HG02884 (cell line): ENCODE measurements at regions not wholly inside any gene's neighbourhood (a gene's known extent, or its start where the extent isn't known, plus 50 kb on each side); places are given as distances from the start of the nearest gene placed in this dataset.
A peak's percentile ranks its signal among the peaks of the same experiment; 100 is the strongest.
"Not testable (repeated sequence)": the region's sequence is repeated elsewhere in the genome, so short reads cannot be mapped to it uniquely, and the experiment has no call there.

Source experiments
- ATAC-seq: cut with Tn5 transposase; IDR thresholded peaks from one replicate; pipeline ENCODE4 v1.9.1; 2021; ENCODE audit warnings: mild to moderate bottlenecking, moderate library complexity; ENCODE audit not compliant: unreplicated experiment

DNA sequence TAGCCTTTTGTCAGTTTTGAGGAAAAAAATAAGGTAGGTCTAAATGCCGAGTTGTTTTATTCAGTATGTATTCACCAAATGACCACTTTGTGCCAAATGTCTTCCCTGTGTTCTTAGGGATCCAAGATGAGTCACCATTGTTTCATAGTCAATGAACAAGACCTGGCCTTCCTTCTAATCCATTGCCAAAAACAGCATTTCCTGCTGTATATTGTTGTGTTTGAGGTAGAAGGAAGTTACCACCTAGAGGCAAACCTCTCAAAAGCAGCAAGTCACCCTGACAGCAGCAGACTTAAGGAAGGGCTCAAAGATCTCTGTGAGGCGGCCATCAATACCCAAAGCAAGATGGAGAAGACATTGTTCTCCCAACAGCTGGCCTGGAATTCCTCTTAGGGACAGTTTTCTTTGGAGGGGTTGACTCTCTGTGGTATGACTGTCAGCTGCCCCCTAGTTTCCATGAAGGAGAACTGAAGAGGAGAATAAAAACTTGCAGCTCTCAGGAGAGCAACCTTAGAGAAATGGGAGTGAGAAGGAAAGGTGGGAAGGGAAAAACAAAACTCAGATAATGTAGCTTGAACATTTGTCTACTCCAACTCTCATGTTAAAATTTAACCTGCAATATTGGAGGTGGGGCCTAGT is 328.3 kb downstream of the LRATD1 start:
- no peak for ATAC-seq

DNA sequence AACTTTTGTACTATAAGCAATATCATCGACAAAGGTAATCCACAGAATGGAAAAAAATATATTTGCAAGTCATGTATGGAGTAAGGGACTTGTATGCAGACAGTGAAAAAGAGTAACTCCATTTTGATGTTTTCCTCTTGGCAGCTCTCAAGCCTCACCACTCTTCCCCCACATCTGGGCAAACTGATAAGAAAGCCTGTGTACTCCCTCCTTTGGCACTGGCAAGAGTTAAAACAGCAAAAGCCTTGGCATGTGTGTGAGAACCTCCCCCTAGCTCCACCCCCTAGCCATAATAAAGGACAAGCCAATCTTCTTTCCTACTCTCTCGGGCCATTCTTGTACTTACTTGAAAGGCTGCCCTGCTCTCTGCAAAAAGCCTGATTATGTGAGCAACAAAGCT is 335.2 kb downstream of the LRATD1 start:
- no peak for ATAC-seq

DNA sequence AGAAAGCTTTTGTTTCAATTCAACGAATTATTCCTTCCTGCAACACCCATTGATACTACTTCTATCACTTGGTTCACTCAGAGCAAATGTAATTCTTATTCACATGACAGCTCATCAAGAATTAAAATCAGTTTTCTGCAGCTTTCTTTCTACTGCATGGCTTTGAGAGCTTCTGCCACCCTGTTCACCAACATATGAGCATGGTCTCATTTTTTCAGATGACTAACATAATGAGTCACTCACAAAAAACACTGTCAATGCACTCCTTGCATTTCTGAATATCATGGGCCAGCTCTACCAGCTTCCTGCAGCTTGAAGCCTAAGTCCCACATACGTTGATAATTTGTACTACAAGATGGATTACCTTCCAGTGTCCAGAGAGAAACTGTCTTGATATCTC is 342.9 kb downstream of the LRATD1 start:
- no peak for ATAC-seq

DNA sequence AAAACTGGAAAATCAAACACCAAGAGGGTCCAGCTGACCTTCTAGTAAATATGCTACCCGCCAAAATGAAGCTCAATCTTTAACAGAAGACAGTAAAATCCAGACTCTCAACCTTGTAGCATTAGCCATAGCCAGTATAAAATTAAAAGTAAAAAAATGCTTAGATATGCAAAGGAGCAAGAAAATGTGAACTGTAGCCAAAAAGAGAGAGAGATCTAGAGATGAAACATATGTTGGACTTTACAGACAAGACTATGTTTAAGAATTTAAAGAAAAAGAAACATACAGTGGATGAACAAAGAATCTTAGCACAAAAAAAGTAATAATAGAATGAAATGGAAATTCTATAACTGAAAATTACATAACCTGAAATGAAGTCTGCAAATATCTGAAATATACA is 344.5 kb downstream of the LRATD1 start:
- ATAC-seq, result no peak

DNA sequence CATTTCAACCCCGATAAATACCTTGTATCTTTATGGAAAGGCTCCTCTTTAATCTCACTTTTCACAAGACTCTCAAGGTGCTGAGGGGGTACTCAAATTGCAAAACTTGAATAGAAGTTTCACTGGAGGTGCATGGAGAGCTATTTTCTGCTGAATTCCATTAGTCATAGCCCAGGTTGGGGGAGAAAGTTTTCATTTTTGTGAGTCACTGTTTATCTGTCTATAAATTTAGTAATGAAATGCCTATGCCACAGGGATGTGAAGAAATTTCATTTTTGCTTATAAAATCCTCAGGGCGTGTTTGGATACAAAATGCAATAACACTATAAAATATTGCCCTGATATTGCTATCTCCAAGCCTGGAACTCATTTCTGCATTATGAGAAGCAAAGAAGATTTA is 346.3 kb downstream of the LRATD1 start:
- no peak for ATAC-seq

DNA sequence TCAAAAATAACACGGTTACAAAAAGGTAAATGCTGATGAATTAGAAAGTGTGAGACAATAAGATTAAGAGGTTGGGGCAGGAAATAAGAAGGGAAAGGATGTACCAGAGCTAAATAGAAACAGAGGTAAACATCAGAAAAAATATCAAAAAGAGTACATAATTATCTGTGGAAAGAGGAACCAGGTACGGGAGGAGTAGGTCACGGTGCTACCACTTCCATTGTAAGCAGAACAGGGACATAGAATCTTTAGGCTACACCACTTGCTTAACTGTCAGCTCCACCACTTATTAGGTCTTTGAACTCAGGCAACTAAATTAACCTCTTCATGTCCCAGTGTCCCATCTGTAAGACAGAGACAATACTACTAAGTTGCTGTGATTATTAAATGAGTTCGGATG is 350.3 kb downstream of the LRATD1 start:
- ATAC-seq, result no peak

DNA sequence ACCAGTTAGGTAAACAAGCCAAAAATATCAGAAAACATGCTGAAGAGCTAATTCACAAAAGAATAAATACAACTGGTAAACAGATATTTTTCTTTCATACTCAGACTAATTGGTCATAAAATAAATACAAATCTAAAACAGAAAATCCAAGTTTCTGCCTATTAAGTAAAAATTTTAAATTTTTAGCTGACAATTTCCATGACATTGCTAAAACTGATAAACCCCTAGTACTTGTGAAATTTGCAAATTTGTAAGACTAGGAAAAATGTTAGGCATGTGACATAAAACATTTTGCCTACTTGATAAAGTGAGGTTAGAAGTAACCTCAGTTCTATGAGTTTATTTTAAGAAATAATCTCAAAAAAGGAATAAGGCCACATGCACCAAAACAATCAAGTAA is 356.1 kb downstream of the LRATD1 start:
- no peak for ATAC-seq

DNA sequence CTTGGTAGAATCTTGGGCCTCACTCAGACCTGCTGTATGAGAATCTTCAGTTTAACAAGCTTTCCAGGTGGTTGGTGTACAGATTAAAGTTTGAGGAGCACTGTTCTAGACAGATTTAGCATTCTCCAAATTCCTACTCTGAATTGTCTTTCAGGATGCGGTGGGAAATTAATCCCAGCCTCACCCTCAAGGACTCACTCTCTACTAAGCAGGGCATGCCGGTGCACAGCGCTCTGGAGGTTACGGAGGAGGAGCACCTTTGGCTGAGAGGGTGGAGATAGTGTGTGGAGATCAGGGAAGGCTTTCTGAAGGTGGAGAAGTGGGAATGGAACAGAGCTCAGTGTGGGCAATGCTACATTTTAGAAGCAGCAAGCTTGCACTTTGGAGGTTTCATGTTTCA is 359.2 kb downstream of the LRATD1 start:
- ATAC-seq, result no peak

DNA sequence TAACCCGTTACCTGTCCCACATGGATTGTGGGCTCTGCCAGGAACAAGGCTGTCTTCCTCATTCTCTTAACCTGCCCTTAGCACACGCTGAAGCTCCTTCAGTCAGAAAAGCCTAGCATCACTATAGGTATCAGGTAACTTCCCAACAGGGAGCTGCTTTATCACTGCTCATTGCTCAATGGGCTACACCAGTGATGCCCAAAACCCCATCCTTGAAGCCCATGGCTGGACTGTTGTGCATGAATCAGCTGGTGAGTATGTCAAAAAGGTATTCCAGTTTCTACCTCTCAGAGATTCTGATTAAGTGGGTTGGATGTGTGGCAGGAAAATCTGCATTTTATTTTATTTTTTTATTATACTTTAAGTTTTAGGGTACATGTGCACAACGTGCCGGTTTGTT is 362.2 kb downstream of the LRATD1 start:
- ATAC-seq, result no peak

DNA sequence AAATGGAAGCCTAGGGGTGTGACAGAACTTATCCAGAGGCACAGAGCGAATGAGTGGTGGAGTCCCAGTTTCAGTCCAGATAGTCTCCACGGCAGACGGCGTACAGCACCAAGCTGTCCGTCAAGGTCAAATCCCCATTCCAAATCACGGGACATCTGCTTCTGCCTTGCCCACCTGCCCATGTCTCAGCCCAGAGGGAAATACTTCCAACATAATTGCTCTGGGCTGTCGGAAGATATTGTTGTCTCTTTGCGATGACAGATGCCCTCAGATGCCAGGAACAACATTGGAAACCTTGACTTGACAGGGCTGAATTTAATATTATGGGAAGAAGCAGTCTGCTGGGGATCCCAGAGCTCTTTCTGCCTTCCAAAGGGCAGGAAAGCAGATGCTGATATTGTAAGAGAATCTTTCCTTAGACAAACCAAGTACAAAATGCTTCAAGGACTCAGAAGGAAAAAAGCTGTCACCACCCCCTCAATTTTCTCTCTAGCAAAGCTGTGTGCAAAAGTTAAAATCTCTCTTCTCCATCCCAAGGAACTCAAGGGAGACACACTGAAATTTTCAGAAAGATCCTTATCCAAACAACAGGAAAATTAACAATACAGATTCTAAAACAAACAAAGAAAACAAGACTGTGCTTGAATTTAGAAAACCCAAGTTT is 364.0 kb downstream of the LRATD1 start:
- ATAC-seq, result no peak

DNA sequence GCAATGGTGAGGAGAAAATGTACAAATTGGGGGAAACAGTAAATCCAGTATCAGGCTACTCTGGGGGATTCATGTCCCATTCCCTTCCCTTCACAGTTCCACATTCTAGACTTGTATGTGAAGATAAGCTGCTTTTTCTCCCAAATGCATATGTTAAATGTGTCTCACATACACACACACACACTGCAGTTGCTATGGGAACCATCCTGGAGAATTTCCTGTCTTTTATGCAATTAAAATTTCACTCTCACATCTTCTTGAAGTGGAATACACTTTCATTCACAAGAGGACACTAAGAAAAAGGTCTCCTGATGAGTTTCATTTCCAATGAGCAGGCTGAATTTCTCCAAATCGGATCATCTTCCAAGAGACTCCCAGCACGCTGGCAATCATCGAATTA is 366.0 kb downstream of the LRATD1 start:
- ATAC-seq, result no peak

DNA sequence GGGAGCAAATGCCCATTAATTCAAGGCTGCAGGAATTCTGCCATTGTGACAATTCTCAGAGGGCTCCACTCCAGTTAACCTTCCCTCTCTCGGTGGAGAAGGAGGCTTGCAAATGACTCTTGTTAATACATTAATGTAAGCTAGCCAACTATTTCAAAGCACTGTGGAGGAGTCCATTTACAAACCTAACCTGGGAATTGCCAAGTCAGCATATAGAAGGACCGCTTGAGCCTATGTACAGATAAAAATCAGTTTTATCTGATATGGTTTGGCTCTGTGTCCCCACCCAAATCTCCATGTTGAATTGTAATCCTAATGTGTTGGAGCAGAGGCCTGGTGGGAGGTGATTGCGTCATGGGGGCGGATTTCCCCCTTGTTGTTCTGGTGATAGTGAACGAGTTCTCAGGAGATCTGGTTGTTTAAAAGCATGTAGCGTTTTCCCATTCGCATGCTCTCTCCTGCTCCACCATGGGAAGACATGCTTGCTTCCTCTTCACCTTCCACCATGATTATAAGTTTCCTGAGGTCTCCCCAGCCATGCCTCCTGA is 366.7 kb downstream of the LRATD1 start:
- no peak for ATAC-seq

DNA sequence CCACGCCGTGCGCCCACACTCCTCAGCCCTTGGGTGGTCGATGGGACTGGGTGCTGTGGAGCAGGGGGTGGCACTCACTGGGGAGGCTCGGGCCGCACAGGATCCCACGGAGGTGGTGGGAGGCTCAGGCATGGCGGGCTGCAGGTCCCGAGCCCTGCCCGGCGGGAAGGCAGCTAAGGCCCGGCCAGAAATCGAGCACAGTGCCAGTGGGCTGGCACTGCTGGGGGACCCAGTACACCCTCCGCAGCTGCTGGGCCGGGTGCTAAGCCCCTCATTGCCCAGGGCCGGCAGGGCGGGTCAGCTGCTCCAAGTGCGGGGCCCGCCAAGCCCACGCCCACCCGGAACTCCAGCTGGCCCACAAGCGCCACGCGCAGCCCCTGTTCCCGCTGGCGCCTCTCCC is 370.0 kb downstream of the LRATD1 start:
- ATAC-seq, result not testable (repeated sequence)

DNA sequence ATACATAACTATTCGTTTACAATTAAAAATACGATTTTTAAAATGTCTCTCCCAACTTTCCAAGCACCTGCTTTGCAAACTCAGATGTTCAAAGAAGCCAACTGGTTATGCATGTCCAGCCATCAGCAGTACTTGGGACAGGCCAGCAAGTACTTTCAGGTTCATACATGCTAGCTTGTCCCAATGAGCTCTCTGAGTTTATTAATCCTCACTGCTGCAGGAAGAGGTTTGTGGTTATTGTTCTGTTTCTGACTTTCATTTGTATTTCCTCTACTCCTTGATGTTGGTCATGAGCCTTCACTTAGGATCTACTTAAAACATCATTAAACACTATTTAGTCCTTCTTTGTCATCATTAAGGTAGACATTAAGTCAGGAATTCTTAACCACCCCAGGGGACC is 374.1 kb downstream of the LRATD1 start:
- ATAC-seq, result peak; percentile 52

DNA sequence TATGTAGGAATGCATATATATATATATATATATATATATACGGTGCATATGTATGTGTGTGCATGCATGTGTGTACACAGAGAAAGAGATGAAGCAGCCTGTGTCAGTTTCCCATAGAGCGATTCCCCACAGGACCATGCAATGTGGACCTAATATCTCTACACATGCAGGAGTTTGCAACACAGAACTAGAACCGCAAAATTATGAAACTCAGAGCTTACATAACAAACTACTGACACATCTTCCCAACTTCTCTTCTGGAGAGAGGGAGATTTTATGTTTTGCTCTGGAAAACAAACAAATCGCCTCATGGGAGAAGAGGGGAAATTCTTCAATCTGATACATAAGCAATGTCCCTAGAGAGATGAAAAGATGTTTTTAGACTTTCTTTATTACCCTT is 377.2 kb downstream of the LRATD1 start:
- ATAC-seq, result no peak

DNA sequence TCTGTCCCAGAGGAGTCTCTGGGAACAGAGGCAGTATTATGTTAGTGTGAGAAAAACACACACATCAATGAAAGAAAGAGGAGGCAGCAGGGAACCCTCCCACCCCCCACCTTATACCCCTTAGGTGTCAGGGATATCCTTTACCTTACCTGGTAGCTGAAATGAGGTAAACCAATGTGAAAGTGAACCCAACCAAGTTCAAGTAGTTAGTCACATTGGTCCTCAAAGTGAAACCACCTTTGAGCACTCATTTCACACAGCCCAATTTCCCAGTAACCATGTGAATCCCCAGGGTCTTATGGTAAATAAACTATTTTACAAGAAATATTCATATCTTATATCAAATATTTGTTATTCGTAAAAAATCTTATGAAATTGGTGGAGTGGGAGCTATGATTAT is 377.8 kb downstream of the LRATD1 start:
- ATAC-seq, result peak; percentile 73

DNA sequence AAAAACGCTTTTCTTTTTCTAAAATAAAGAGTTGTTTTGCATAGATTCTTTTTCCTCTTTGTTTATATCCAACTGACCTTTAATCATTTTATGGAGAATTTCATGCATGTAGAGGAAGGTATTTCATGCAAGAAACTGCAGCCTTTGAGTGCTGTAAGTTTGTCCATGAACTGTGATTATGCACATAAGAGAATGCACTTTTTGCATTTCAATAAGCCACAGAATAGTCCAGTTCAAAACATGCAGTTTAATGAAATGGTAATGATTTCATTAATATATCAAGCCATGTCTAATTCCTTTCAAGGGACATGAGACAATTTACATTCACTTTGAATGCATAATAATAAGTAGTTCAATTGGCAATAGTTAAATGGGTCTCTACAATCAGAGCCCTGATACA is 386.3 kb downstream of the LRATD1 start:
- no peak for ATAC-seq

DNA sequence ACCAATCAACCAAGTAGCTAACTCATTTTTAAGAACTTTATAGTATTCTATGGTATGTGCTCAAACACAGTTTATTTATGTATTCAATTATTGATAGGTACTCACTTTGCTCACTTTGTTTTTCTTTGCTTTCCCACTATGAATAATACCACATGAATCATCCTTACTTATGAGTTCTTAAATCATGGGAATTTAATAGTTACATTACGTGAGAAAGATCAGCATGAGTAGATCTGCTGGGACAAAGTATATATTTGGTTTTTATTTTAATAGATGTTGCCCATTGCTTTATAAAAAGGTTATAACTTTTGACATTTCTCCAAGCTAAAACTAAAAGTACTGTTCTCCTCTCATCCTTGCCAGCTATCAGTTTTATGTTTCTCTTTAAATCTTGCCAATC is 390.7 kb downstream of the LRATD1 start:
- no peak for ATAC-seq

DNA sequence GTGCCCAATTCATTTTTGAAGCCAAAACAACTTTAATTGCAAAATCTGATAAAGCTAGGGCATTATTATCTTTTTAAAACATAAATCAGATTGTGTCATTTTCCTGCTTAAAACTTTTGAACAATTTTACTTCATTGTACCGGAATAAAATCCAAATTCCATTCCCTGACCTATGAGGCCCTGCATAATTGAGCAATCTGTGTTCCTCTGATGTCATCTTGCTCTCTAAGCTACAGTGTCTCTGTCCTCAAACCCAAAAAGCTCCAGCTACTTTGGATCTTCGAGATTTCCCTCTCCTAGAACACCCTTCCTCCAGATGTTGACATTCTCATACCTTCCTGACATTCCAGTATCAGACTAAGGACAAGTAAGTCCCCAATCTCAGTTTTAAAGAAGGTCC is 395.9 kb downstream of the LRATD1 start:
- ATAC-seq, result no peak

DNA sequence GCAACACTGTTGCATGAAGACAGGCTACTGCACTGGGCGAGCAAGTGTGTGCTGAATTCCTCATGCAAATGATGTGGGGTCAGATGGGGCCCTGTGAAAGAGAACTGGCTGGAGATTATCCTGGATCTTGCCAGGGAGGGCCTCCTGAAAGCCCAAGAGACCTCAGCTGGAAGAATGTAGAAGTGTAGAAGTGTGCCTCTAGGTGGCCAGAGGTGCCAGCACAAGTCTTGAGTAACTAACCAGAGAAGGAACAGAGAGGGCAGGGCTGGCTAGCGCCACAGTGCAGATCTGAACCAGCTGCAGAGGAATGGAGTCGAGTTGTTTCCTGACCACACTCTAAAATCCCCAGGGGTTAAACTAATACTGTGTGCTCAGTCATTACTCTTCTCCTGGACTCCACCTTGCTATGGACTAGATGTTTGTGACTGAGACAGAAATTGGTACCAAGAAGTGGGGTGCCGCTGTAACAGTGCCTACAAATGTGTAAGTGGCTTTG is 399.3 kb downstream of the LRATD1 start:
- peak; percentile 95 for ATAC-seq

DNA sequence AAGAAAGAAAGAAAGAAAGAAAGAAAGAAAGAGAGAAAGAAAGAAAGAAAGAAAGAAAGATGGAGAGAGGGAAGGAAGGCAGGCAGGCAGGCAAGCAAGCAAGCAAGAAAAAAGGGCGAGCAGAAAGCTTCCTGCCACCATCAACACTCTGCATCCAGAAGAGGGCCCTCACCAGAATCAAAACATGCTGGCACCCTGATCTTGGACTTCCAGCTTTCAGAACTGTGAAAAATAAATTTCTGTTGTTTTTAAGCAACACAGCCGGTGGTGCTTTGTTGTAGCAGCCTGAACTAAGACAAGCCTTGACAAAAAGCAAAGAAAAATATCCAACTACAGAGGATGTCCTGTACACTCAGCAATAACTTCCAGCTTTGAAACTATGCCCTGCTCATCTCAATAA is 401.7 kb downstream of the LRATD1 start:
- ATAC-seq, result no peak

DNA sequence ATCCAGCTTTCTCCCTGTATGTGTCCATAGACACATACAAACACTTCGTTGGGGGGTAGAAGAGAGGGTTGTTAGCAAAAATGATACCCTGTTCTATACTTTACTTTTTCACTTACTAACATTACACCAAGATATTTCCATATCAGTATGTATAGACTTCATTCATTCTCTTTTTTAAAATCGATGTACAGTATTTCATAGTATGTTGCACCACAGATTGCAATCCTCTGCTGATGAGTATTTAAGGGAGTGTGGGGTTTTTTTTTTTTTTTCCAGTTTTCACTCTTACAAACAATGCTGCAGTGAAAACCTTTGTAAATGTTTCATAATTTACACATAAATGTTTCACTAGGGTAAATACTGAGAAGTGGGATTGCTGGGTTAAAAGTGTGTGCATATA is 402.3 kb downstream of the LRATD1 start:
- ATAC-seq, result no peak
